ENCODE measurements at regions not wholly inside any gene's neighbourhood (a gene's known extent, or its start where the extent isn't known, plus 50 kb on each side); places are given as distances from the start of the nearest gene placed in this dataset.

DNA sequence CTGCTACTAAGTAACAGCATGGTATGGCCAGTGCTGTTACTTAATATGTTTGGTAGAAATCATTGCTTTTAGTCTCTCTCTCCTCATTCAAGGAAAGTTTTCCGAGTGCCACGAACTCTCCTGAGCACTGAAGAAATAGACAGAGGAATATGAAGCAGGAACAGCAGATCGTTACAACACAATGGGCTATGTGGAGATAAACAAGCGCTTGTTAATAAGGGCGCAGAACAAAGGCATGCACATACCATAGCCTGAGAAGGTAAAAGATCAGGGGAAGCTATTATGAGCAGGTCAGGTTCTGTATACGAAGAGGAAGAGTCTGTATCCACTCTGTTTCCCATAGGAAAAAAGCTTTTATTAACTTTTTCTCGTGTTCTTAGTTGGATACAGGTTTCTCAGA is 156.2 kb upstream of the CPNE8 start:
- Histone ChIP-seq H3K9me3 (ENCODE audit: control insufficient read depth in 2 of 2, low read length in 2 of 2) (no peaks in the 10 kb centered on the region), H3K27ac (ENCODE audit: low read depth in 2 of 2, low read length in 2 of 2) (no peak overlapping the region), H3K36me3 (ENCODE audit: control insufficient read depth in 2 of 2, insufficient read depth in 2 of 2, low read length in 2 of 2) (no peaks in the 10 kb centered on the region), H3K27me3 (ENCODE audit: control insufficient read depth in 2 of 2, insufficient read depth in 2 of 2, low read length in 2 of 2) (no peaks in the 10 kb centered on the region), H3K4me3 (ENCODE audit: low read length in 2 of 2) (no peak overlapping the region), H3K9ac (ENCODE audit: low read depth in 1 of 2, low read length in 2 of 2) (no peak overlapping the region), H3K4me1 (ENCODE audit: control insufficient read depth in 2 of 2, insufficient read depth in 2 of 2, low read length in 2 of 2) (no peaks in the 10 kb centered on the region)

DNA sequence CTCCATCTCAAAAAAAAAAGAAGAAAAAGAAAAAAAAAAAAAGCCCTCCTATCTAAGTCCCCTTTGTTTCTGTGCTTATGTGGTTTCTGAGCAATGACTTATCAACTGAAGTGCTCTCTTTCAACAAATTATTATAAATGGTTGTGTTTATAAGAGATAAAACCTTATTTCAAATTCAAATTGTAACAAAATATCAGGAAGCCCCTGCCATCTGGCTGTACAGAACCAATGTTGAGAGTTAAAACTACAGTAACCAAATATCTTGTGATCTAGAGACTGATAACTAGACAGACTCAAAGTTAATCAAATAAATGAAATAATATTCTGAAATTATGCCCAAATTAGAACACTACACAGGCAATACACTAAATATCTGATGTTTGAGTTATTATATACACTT is 143.0 kb upstream of the CPNE8 start:
- Histone ChIP-seq H3K36me3 (ENCODE audit: control insufficient read depth in 2 of 2, insufficient read depth in 2 of 2, low read length in 2 of 2) (no peaks in the 10 kb centered on the region), H3K4me1 (ENCODE audit: control insufficient read depth in 2 of 2, insufficient read depth in 2 of 2, low read length in 2 of 2) (no peaks in the 10 kb centered on the region), H3K4me3 (ENCODE audit: low read length in 2 of 2) (no peak overlapping the region), H3K27ac (ENCODE audit: low read depth in 2 of 2, low read length in 2 of 2) (no peak overlapping the region), H3K27me3 (ENCODE audit: control insufficient read depth in 2 of 2, insufficient read depth in 2 of 2, low read length in 2 of 2) (no peaks in the 10 kb centered on the region), H3K9me3 (ENCODE audit: control insufficient read depth in 2 of 2, low read length in 2 of 2) (no peaks in the 10 kb centered on the region), H3K9ac (ENCODE audit: low read depth in 1 of 2, low read length in 2 of 2) (no peak overlapping the region)

DNA sequence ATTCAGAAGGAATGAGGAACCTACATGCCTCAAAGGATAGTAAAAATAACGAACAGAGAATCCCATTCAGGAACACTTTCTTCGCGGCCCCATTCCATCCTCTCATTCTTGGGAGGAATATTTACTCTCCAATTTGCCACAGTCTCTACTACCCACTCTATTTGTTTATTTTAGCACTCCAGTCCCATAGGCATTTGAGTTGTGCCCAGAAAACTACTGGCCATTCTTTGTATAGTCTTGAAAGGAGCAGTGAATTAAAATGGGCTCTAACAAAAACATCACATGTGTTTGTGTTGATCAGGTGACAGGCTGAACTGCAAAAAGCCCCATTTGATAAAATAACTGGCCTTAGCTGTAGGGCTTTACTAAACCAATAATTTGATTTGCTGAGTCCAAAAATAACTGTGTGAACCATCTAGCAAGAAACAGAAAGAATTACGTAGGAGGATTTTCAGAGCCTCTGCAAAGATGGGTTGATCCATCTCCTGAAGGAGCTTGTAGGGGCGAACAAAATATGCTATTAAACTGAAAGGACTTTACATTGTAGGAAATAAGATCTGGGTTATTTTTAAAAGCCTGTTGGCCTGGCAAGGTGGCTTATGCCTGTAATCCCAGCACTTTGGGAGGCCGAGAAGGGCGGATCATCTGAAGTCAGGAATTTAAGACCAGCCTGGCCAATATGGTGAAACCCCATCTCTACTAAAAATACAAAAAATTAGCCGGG is 142.3 kb upstream of the CPNE8 start:
- H3K27ac ChIP-seq (ENCODE audit: low read depth in 2 of 2, low read length in 2 of 2): no peak overlapping the region
- no peak overlapping the region for H3K9ac ChIP-seq (ENCODE audit: low read depth in 1 of 2, low read length in 2 of 2)
- no peaks in the 10 kb centered on the region for H3K27me3 ChIP-seq (ENCODE audit: control insufficient read depth in 2 of 2, insufficient read depth in 2 of 2, low read length in 2 of 2)
- H3K36me3 ChIP-seq (ENCODE audit: control insufficient read depth in 2 of 2, insufficient read depth in 2 of 2, low read length in 2 of 2): no peaks in the 10 kb centered on the region
- H3K9me3 ChIP-seq (ENCODE audit: control insufficient read depth in 2 of 2, low read length in 2 of 2): no peaks in the 10 kb centered on the region
- H3K4me3 ChIP-seq (ENCODE audit: low read length in 2 of 2): no peak overlapping the region
- no peaks in the 10 kb centered on the region for H3K4me1 ChIP-seq (ENCODE audit: control insufficient read depth in 2 of 2, insufficient read depth in 2 of 2, low read length in 2 of 2)

DNA sequence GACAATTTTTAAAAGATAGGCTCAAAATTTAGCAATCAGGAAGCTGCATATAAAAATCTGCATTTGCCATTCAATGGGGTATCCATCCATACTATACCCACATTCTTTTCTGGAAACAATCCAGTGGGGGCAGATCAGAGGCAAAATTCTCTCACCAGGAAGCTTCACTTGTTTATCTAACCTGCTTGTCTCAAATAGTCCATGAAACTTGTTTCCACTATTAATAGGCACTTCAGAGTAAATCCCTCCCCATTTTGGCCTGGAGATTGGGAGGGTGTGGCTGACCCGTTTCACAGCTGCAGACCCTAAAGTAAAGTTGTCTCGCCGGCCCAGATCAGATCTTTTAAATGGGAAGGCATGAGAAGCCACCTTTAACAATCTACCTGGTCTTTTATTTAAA is 139.4 kb upstream of the CPNE8 start:
- Histone ChIP-seq H3K27me3 (ENCODE audit: control insufficient read depth in 2 of 2, insufficient read depth in 2 of 2, low read length in 2 of 2) (no peaks in the 10 kb centered on the region), H3K4me1 (ENCODE audit: control insufficient read depth in 2 of 2, insufficient read depth in 2 of 2, low read length in 2 of 2) (no peaks in the 10 kb centered on the region), H3K4me3 (ENCODE audit: low read length in 2 of 2) (no peak overlapping the region), H3K9me3 (ENCODE audit: control insufficient read depth in 2 of 2, low read length in 2 of 2) (no peaks in the 10 kb centered on the region), H3K36me3 (ENCODE audit: control insufficient read depth in 2 of 2, insufficient read depth in 2 of 2, low read length in 2 of 2) (no peaks in the 10 kb centered on the region), H3K9ac (ENCODE audit: low read depth in 1 of 2, low read length in 2 of 2) (no peak overlapping the region), H3K27ac (ENCODE audit: low read depth in 2 of 2, low read length in 2 of 2) (no peak overlapping the region)

DNA sequence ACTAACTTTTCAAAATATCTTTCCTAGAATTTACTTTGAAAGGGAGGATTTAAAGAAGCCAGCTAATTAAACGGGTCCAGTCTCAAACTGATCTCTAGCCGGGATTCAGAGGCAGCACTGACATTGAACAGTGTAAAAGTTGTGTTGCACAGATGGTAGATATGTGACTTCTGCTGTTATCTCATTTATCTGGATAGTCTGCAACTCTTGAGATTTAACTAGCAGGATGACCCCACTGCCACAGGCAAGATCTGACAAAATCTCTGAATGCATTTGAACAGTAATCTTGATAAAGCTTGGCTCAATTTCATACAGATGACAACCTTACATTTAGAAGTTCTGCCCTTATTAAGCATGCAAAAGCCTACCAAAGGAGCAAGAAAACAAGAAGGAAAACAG is 138.0 kb upstream of the CPNE8 start:
- no peak overlapping the region for H3K27ac ChIP-seq (ENCODE audit: low read depth in 2 of 2, low read length in 2 of 2)
- no peak overlapping the region for H3K4me3 ChIP-seq (ENCODE audit: low read length in 2 of 2)
- no peak overlapping the region for H3K9ac ChIP-seq (ENCODE audit: low read depth in 1 of 2, low read length in 2 of 2)
- H3K9me3 ChIP-seq (ENCODE audit: control insufficient read depth in 2 of 2, low read length in 2 of 2): no peaks in the 10 kb centered on the region
- H3K27me3 ChIP-seq (ENCODE audit: control insufficient read depth in 2 of 2, insufficient read depth in 2 of 2, low read length in 2 of 2): no peaks in the 10 kb centered on the region
- no peaks in the 10 kb centered on the region for H3K4me1 ChIP-seq (ENCODE audit: control insufficient read depth in 2 of 2, insufficient read depth in 2 of 2, low read length in 2 of 2)
- H3K36me3 ChIP-seq (ENCODE audit: control insufficient read depth in 2 of 2, insufficient read depth in 2 of 2, low read length in 2 of 2): no peaks in the 10 kb centered on the region

DNA sequence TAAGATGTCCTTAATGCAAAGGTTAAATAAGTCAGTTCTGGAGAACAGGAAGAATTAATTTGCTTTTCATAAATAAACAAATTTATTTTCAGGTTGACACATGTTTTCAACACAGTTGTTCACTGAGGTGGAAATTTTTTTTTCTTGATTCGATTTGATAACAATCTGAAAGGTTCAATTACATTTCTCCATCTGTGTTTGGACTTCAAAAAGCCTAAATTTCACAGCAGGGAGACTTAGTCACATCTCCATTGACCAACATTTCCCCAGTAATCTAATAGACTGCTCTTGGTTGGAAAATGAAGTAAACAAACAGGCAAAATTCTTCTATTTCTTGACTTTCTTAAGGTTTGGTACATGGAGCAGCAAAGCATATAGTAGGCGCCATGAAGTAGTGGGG is 134.9 kb upstream of the CPNE8 start:
- Histone ChIP-seq H3K36me3 (ENCODE audit: control insufficient read depth in 2 of 2, insufficient read depth in 2 of 2, low read length in 2 of 2) (no peaks in the 10 kb centered on the region), H3K9ac (ENCODE audit: low read depth in 1 of 2, low read length in 2 of 2) (no peak overlapping the region), H3K27me3 (ENCODE audit: control insufficient read depth in 2 of 2, insufficient read depth in 2 of 2, low read length in 2 of 2) (no peaks in the 10 kb centered on the region), H3K27ac (ENCODE audit: low read depth in 2 of 2, low read length in 2 of 2) (no peak overlapping the region), H3K9me3 (ENCODE audit: control insufficient read depth in 2 of 2, low read length in 2 of 2) (no peaks in the 10 kb centered on the region), H3K4me1 (ENCODE audit: control insufficient read depth in 2 of 2, insufficient read depth in 2 of 2, low read length in 2 of 2) (no peaks in the 10 kb centered on the region), H3K4me3 (ENCODE audit: low read length in 2 of 2) (no peak overlapping the region)

DNA sequence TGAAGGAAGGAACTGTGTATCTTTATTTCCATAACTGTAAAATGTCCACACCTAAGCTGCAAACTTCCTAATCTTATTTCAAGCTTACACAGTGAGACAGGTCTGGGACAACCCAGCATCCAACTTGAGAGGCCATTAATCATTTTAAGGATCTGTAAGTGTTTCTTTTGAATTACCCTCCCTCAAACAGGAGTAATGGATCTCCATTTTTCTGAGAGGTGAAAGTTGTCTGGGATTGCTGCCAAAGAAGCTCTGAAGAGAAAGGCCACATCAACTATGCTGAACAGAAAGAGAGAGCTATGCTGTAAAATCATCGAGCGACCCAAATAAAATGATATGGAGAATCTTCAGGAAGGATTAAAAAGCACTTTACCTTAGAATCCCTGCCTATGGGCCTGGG is 131.7 kb upstream of the CPNE8 start:
- H3K4me3 ChIP-seq (ENCODE audit: low read length in 2 of 2): no peak overlapping the region
- H3K9me3 ChIP-seq (ENCODE audit: control insufficient read depth in 2 of 2, low read length in 2 of 2): no peaks in the 10 kb centered on the region
- H3K36me3 ChIP-seq (ENCODE audit: control insufficient read depth in 2 of 2, insufficient read depth in 2 of 2, low read length in 2 of 2): no peaks in the 10 kb centered on the region
- no peaks in the 10 kb centered on the region for H3K4me1 ChIP-seq (ENCODE audit: control insufficient read depth in 2 of 2, insufficient read depth in 2 of 2, low read length in 2 of 2)
- no peak overlapping the region for H3K9ac ChIP-seq (ENCODE audit: low read depth in 1 of 2, low read length in 2 of 2)
- H3K27me3 ChIP-seq (ENCODE audit: control insufficient read depth in 2 of 2, insufficient read depth in 2 of 2, low read length in 2 of 2): no peaks in the 10 kb centered on the region
- H3K27ac ChIP-seq (ENCODE audit: low read depth in 2 of 2, low read length in 2 of 2): no peak overlapping the region

DNA sequence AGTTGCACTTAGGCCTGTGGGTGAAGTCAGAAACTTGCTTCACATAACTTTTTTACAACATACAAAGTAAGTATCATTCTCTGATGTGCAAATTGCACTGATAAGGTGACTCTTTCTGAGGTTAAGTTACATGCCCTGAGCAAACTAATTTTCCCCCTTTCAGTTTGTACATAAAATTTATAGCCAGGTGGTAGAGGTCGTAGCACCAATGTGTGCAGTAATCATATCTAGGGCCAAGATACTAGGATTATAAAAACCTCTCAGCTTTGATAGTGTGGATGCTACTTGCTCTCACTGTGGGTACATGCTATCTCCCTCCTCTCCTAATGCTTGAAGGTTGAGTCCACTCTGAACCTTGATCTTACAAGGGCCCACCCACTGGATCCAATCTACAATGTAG is 130.7 kb upstream of the CPNE8 start:
- H3K4me3 ChIP-seq (ENCODE audit: low read length in 2 of 2): no peak overlapping the region
- H3K9me3 ChIP-seq (ENCODE audit: control insufficient read depth in 2 of 2, low read length in 2 of 2): no peaks in the 10 kb centered on the region
- no peak overlapping the region for H3K27ac ChIP-seq (ENCODE audit: low read depth in 2 of 2, low read length in 2 of 2)
- no peaks in the 10 kb centered on the region for H3K36me3 ChIP-seq (ENCODE audit: control insufficient read depth in 2 of 2, insufficient read depth in 2 of 2, low read length in 2 of 2)
- H3K4me1 ChIP-seq (ENCODE audit: control insufficient read depth in 2 of 2, insufficient read depth in 2 of 2, low read length in 2 of 2): no peaks in the 10 kb centered on the region
- no peak overlapping the region for H3K9ac ChIP-seq (ENCODE audit: low read depth in 1 of 2, low read length in 2 of 2)
- H3K27me3 ChIP-seq (ENCODE audit: control insufficient read depth in 2 of 2, insufficient read depth in 2 of 2, low read length in 2 of 2): no peaks in the 10 kb centered on the region

DNA sequence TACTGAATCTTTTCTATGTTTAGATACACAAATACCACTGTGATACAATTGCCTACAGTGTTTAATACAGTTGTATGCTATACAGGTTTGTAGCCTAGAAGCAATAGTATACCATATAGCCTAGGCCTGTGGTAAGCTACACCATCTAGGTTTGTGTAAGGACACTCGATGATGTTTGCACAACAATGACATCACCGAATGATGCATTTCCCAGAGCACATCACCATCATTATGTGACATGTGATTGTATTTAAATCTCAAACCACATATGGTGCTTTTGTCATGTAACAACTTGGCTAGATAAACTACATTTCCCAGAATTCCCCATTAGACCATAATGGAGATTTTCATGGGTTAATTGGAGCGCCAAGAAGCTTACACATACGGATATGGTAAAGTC is 128.4 kb upstream of the CPNE8 start:
- no peak overlapping the region for H3K27ac ChIP-seq (ENCODE audit: low read depth in 2 of 2, low read length in 2 of 2)
- no peak overlapping the region for H3K9ac ChIP-seq (ENCODE audit: low read depth in 1 of 2, low read length in 2 of 2)
- H3K4me1 ChIP-seq (ENCODE audit: control insufficient read depth in 2 of 2, insufficient read depth in 2 of 2, low read length in 2 of 2): no peaks in the 10 kb centered on the region
- H3K4me3 ChIP-seq (ENCODE audit: low read length in 2 of 2): no peak overlapping the region
- H3K36me3 ChIP-seq (ENCODE audit: control insufficient read depth in 2 of 2, insufficient read depth in 2 of 2, low read length in 2 of 2): no peaks in the 10 kb centered on the region
- H3K27me3 ChIP-seq (ENCODE audit: control insufficient read depth in 2 of 2, insufficient read depth in 2 of 2, low read length in 2 of 2): no peaks in the 10 kb centered on the region
- no peaks in the 10 kb centered on the region for H3K9me3 ChIP-seq (ENCODE audit: control insufficient read depth in 2 of 2, low read length in 2 of 2)

DNA sequence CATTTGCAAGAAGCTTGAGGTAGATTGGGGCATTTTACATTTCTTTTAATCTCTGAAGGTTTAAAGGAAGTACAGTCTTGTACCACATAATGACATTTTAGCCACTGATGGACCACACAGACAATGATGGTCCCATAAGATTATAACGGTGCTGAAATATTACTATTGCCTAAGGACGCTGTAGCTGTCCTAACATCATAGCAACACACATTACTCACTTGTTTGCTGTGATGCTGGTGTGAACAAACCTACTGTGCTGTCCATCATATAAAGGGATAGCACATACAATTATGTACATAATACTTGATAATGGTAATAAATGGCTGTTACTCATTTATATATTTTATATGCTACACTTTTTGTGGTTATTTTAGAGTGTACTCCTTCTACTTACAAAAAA is 127.1 kb upstream of the CPNE8 start:
- H3K27me3 ChIP-seq (ENCODE audit: control insufficient read depth in 2 of 2, insufficient read depth in 2 of 2, low read length in 2 of 2): no peaks in the 10 kb centered on the region

DNA sequence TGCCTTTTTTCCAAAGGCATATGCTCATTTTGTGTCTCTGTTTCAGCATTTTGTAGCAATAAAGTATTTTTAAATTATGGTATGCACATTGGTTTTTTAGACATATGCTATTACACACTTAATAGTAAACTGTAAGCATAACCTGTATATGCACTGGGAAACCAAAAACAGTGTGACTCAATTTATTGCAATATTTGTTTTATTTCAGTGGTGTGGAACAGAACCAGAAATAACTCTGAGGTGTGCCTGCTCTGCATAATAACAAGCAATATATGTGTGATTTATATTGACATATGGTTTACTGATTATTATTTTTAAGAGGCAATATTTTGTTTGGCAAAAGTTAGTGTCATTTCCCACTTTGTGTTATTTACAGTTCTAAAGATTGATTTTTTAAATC is 126.6 kb upstream of the CPNE8 start:
- Histone ChIP-seq H3K27ac (ENCODE audit: low read depth in 2 of 2, low read length in 2 of 2) (no peak overlapping the region), H3K27me3 (ENCODE audit: control insufficient read depth in 2 of 2, insufficient read depth in 2 of 2, low read length in 2 of 2) (no peaks in the 10 kb centered on the region), H3K36me3 (ENCODE audit: control insufficient read depth in 2 of 2, insufficient read depth in 2 of 2, low read length in 2 of 2) (no peaks in the 10 kb centered on the region), H3K9ac (ENCODE audit: low read depth in 1 of 2, low read length in 2 of 2) (no peak overlapping the region), H3K4me1 (ENCODE audit: control insufficient read depth in 2 of 2, insufficient read depth in 2 of 2, low read length in 2 of 2) (no peaks in the 10 kb centered on the region), H3K4me3 (ENCODE audit: low read length in 2 of 2) (no peak overlapping the region), H3K9me3 (ENCODE audit: control insufficient read depth in 2 of 2, low read length in 2 of 2) (no peaks in the 10 kb centered on the region)

More for the DNA sequence above, 127.1 kb upstream of the CPNE8 start:
- H3K4me1 ChIP-seq (ENCODE audit: control insufficient read depth in 2 of 2, insufficient read depth in 2 of 2, low read length in 2 of 2): no peaks in the 10 kb centered on the region
- no peak overlapping the region for H3K4me3 ChIP-seq (ENCODE audit: low read length in 2 of 2)
- H3K27ac ChIP-seq (ENCODE audit: low read depth in 2 of 2, low read length in 2 of 2): no peak overlapping the region
- no peak overlapping the region for H3K9ac ChIP-seq (ENCODE audit: low read depth in 1 of 2, low read length in 2 of 2)
- H3K9me3 ChIP-seq (ENCODE audit: control insufficient read depth in 2 of 2, low read length in 2 of 2): no peaks in the 10 kb centered on the region
- no peaks in the 10 kb centered on the region for H3K36me3 ChIP-seq (ENCODE audit: control insufficient read depth in 2 of 2, insufficient read depth in 2 of 2, low read length in 2 of 2)

Measured in mucosa of rectum (tissue), 2 donors.